Gastrocnemius medialis (tissue), 4 donors: ENCODE measurements at regions not wholly inside any gene's neighbourhood (a gene's known extent, or its start where the extent isn't known, plus 50 kb on each side); places are given as distances from the start of the nearest gene placed in this dataset.

Experiments
- CTCF ChIP-seq, 5 experiments: fragments of 450-650 bp in 3 of 5; fragments of 200-600 bp in 2 of 5; sonication (generic) in 2 of 5; IDR thresholded peaks in 4 of 5; conservative IDR thresholded peaks in 1 of 5; 1 replicate in 4 of 5; 2 replicates in 1 of 5; pipeline ENCODE4 v1.5.1; 2016 to 2019; ENCODE audit warnings: antibody characterized with exemption in 5 of 5, mild to moderate bottlenecking in 3 of 5, moderate library complexity in 3 of 5
- POLR2A ChIP-seq, 2 donors: fragments of 450-650 bp; IDR thresholded peaks; one replicate each; pipeline ENCODE4 v1.6.1; 2017; ENCODE audit warnings: antibody characterized with exemption in 2 of 2, mild to moderate bottlenecking in 2 of 2, moderate library complexity in 2 of 2

- TF ChIP-seq POLR2A (IDR thresholded peaks at IDR 0.05) (no peak), CTCF (IDR thresholded peaks at IDR 0.05 in 4 of 5, conservative IDR thresholded peaks at IDR 0.05 in 1 of 5) (no peak)
These were observed 562.7 kb upstream of the NRSN1 start for GRCh38 chr6:23563323-23563722.
